ENCODE measurements at regions not wholly inside any gene's neighbourhood (a gene's known extent, or its start where the extent isn't known, plus 50 kb on each side); places are given as distances from the start of the nearest gene placed in this dataset.

- intact Hi-C loops (cut with DNase I, micrococcal nuclease): no loop called here
- ATAC-seq: peak; percentile 97
These were observed 95.7 kb downstream of the MAIP1 start for GRCh38 chr2:200050921-200051610.

GRCh38 chr2:200051611-200051945 lies 96.2 kb downstream of the MAIP1 start:
- intact Hi-C loops (cut with DNase I, micrococcal nuclease): no loop called here
- ATAC-seq: no peak
- DNase-seq: no peak

More at GRCh38 chr2:200050921-200051610, 95.7 kb downstream of the MAIP1 start:
- peak; percentile 25 to 30 for DNase-seq

GRCh38 chr2:200052627-200053026 lies 97.2 kb downstream of the MAIP1 start:
- DNase-seq (no peak), ATAC-seq (no peak)
- intact Hi-C loops (cut with DNase I, micrococcal nuclease): no loop called here

- intact Hi-C loops (cut with DNase I, micrococcal nuclease): no loop called here
- no peak for ATAC-seq
These were observed 99.5 kb downstream of the MAIP1 start for GRCh38 chr2:200054681-200055468.

GRCh38 chr2:200056105-200056504 lies 100.7 kb downstream of the MAIP1 start:
- no peak for DNase-seq
- intact Hi-C loops (cut with DNase I, micrococcal nuclease): no loop called here
- ATAC-seq: no peak

More at GRCh38 chr2:200054681-200055468, 99.5 kb downstream of the MAIP1 start:
- no peak for DNase-seq

- ATAC-seq (no peak), DNase-seq (no peak)
- intact Hi-C loops (cut with DNase I, micrococcal nuclease): no loop called here
These were observed 107.8 kb downstream of the MAIP1 start for GRCh38 chr2:200063155-200063554.

- intact Hi-C loops (cut with DNase I, micrococcal nuclease): no loop called here
- no peak for ATAC-seq
- no peak for DNase-seq
These were observed 109.5 kb downstream of the MAIP1 start for GRCh38 chr2:200064879-200065278.

GRCh38 chr2:200065477-200065876 lies 110.1 kb downstream of the MAIP1 start:
- no peak for DNase-seq

GRCh38 chr2:200066417-200066816 lies 111.0 kb downstream of the MAIP1 start:
- no peak for DNase-seq
- ATAC-seq: no peak
- intact Hi-C loops (cut with DNase I, micrococcal nuclease): no loop called here

More at GRCh38 chr2:200065477-200065876, 110.1 kb downstream of the MAIP1 start:
- ATAC-seq: no peak
- intact Hi-C loops (cut with DNase I, micrococcal nuclease): no loop called here

- DNase-seq: no peak
- intact Hi-C loops (cut with DNase I, micrococcal nuclease): no loop called here
- ATAC-seq: no peak
These were observed 113.3 kb downstream of the MAIP1 start for GRCh38 chr2:200068642-200069041.

- DNase-seq (no peak), ATAC-seq (peak; percentile 57)
- intact Hi-C loops (cut with DNase I, micrococcal nuclease): no loop called here
These were observed 121.8 kb downstream of the MAIP1 start for GRCh38 chr2:200077210-200077650.

GRCh38 chr2:200077838-200078237 lies 122.5 kb downstream of the MAIP1 start:
- intact Hi-C loops (cut with DNase I, micrococcal nuclease): no loop called here
- no peak for ATAC-seq

GRCh38 chr2:200079356-200079755 lies 124.0 kb downstream of the MAIP1 start:
- no peak for DNase-seq
- ATAC-seq: no peak
- intact Hi-C loops (cut with DNase I, micrococcal nuclease): no loop called here

More at GRCh38 chr2:200077838-200078237, 122.5 kb downstream of the MAIP1 start:
- no peak for DNase-seq

- no peak for ATAC-seq
- intact Hi-C loops (cut with DNase I, micrococcal nuclease): no loop called here
These were observed 125.9 kb downstream of the MAIP1 start for GRCh38 chr2:200081236-200081635.

GRCh38 chr2:200081811-200082210 lies 126.4 kb downstream of the MAIP1 start:
- intact Hi-C loops (cut with DNase I, micrococcal nuclease): no loop called here
- ATAC-seq (no peak), DNase-seq (no peak)

More at GRCh38 chr2:200081236-200081635, 125.9 kb downstream of the MAIP1 start:
- DNase-seq: no peak

GRCh38 chr2:200084036-200084435 lies 128.7 kb downstream of the MAIP1 start:
- intact Hi-C loops (cut with DNase I, micrococcal nuclease): no loop called here
- ATAC-seq: no peak
- DNase-seq: no peak

GRCh38 chr2:200086911-200087310 lies 131.5 kb downstream of the MAIP1 start:
- intact Hi-C loops (cut with DNase I, micrococcal nuclease): no loop called here
- ATAC-seq: peak; percentile 29
- DNase-seq: no peak

- ATAC-seq (no peak), DNase-seq (no peak)
- intact Hi-C loops (cut with DNase I, micrococcal nuclease): no loop called here
These were observed 132.1 kb downstream of the MAIP1 start for GRCh38 chr2:200087451-200087850.

- ATAC-seq: no peak
- no peak for DNase-seq
- intact Hi-C loops (cut with DNase I, micrococcal nuclease): no loop called here
These were observed 133.8 kb downstream of the MAIP1 start for GRCh38 chr2:200089040-200089755.

- intact Hi-C loops (cut with DNase I, micrococcal nuclease): no loop called here
- ATAC-seq: no peak
These were observed 134.4 kb downstream of the MAIP1 start for GRCh38 chr2:200089756-200090109.

More at GRCh38 chr2:200089756-200090109, 134.4 kb downstream of the MAIP1 start:
- no peak for DNase-seq

Data from left colon (tissue), 2 donors.